GM21423 (cell line): ENCODE measurements at regions not wholly inside any gene's neighbourhood (a gene's known extent, or its start where the extent isn't known, plus 50 kb on each side); places are given as distances from the start of the nearest gene placed in this dataset.

Experiments
- ATAC-seq: cut with Tn5 transposase; IDR thresholded peaks from one replicate; pipeline ENCODE4 v1.9.1; 2021; ENCODE audit warnings: mild to moderate bottlenecking, moderate library complexity; ENCODE audit not compliant: unreplicated experiment

DNA sequence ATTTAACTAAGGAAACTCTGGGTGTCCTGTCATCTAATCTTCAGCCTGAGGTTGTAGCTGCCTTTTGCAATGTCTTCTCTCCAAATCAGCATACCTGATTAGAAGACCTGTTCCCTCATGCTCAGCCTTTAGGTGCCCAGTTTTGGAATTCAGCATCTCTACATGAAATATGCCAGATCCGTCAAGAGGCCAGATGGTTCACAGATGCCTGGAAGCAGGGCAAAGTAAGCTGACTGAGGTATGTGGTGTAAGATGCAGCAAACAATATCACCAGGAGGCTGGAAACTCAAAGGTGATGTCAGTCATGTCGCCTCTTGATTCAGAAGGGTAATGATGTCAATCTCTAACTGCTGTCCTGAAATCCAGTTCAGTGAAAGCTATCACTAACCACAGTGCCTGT, 324.4 kb downstream of the PRELID2 start:
- no peak for ATAC-seq

DNA sequence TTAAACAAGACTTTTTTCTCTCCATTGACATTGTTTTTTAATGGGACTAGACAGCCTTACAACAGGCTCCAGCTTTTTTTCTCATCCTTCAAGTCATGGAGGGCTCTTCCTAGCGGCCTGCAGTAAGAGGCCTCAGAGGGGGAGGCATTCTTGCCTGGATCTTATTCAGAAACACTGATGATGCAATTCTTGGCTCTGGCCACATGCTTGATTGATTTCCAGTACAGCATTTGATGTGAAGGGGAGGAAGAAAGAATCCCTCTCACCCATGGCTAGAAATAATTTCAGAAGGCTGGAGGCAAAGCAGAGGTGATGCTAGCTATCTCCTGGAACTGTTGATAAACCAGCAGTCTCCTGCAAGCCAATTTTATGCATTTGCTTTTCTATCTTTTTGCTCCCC, 324.8 kb downstream of the PRELID2 start:
- no peak for ATAC-seq

- no peak for ATAC-seq
Measured at GRCh38 chr5:145509336-145510136, 325.6 kb downstream of the PRELID2 start.

DNA sequence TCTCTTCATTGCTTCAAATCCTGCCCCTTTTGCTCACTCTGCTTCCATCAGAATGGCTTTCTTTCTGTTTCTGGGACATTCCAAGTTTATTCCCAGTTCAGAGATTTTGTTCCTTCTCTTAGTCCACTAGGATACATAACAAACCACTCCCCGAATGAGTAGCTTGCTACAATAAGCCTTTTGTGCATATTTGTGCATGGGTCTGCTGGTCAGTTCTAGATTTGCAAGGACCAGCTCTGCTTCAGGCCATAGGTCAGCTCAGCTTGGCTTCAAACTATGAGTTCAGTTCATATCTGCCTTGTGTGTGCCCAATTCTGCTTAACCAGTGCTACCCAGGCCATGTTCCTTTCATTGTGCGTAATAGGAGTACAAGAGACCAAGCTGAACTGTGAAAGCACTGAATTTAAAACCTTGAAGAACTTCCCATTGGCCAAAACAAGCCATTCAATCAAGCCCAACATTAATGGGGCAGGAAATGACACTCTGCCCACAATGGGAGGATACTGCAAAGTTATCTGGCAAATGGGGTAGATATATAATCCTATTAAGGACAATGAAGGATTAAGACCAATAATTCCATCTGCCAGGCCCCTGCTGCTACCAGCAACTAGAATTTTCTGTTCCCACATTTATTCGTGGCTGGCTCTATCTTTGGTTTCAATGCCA, 328.8 kb downstream of the PRELID2 start:
- ATAC-seq = no peak

- ATAC-seq = no peak
Measured at GRCh38 chr5:145502906-145503305, 332.2 kb downstream of the PRELID2 start.

DNA sequence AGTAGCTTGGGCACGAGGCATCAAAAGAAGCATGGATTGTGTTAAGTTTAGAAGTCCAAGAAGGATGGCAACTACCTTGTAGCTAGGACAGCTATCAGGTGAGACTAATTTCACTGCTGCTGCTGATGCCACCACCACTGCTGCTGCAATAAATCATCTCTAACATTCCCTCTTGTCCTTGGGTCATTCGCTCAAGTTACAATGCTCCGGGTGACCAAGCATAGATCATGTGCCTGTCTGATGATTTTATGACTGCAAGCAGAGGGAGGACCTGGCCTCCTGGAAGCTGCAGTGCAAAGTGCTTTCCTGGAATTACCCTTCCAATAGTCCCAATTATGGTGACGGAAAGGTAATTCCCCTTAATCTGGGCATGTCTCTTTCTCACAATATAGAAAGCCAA, 334.4 kb downstream of the PRELID2 start:
- no peak for ATAC-seq

DNA sequence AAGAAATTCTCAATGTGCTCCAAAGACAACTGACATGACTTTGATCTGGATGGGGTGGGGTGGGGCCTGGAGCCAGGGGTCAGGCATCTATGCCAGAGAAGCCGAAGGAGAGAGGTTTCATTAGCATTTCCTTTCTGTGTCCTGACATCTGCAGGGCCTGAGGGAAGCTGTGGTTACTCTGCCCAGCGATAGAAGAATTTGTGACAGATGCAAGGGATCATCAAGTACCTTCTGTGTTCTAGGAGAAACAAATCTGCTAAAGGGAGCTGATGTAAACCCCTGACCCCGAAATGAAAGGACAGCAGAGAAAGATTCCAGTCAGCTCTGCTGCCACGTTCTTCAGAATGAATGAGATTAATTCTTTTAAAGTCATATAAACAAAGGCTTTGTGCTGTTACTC, 335.7 kb downstream of the PRELID2 start:
- ATAC-seq = no peak

DNA sequence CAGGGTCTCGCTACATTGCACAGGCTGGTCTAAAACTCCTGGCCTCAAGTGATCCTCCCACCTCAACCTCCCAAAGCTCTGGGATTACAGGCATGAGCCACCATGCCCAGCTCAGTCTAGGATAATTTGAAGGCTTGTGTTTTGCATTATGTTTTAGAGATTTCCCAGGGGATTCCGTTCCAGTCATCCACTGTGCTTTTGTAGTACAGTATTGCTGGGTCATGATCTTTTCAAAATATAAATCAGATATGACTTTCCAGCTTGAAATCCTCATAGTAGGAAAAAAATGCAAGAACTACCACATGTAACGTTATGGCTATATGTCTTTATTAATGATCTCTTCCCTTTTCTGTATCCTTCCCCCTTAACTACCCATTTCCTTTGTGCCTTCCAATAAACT, 338.1 kb downstream of the PRELID2 start:
- no peak for ATAC-seq

DNA sequence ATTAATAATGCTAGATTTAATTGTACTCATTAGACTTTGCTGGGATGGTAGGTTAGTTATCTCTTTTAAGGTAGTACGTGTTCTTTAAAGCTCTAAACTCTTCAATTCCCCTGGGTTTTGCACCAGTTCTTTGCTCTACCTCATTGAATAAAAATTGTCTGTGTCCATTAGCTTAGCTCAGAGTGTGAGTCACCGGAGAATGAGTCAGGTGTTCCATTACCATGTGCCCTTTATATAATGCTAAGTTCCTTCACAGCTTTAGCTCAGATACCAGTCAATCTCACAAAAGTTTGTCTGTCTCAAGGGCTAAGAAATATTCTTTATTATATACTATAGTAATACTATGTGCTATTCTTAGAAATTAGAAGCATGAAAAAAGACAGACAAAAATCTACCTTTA, 339.4 kb downstream of the PRELID2 start:
- ATAC-seq = no peak

- ATAC-seq = no peak
Measured at GRCh38 chr5:145495196-145495595, 339.9 kb downstream of the PRELID2 start.

GRCh38 chr5:145493435-145493834, 341.7 kb downstream of the PRELID2 start:
- ATAC-seq = no peak

- ATAC-seq = no peak
Measured at GRCh38 chr5:145489516-145489915, 345.6 kb downstream of the PRELID2 start.

DNA sequence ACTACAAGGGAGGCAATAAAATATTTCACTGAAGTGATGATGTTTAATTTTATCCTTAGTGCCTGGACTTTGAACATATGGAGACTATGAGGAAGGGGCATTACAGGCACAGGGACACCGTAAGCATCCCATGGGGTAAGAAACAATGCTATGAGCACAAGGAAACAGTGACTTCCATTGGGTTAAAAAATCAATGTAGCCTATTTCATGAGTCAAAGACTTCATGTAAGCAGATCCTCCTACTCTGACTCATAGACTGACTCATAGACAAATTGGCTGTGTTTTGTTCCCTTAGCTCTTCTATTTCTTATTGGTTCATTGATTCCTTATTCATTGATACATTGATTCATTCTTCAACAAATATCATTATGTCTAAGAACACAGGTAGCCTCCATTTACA, 351.0 kb downstream of the PRELID2 start:
- ATAC-seq = no peak

GRCh38 chr5:145483212-145483611, 351.9 kb downstream of the PRELID2 start:
- no peak for ATAC-seq

DNA sequence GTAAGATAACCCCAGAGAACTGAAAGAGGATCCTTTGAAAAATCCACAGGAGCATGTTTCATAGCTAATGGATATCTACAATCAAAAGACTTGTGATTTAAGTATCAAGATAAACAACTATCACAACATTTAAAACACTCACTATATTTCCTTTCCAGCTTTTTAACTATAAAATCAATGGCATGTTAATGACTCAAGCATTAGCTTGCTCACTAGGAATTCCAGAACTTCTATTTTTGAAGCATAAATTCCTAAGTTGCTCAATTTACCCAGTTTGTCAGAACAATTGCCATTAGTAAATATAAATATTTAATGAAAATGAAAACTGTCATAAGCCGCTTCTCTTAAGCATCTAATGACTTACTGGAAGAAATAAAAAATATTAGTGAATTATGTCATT, 355.3 kb downstream of the PRELID2 start:
- ATAC-seq = no peak

GRCh38 chr5:145479271-145479670, 355.9 kb downstream of the PRELID2 start:
- no peak for ATAC-seq

DNA sequence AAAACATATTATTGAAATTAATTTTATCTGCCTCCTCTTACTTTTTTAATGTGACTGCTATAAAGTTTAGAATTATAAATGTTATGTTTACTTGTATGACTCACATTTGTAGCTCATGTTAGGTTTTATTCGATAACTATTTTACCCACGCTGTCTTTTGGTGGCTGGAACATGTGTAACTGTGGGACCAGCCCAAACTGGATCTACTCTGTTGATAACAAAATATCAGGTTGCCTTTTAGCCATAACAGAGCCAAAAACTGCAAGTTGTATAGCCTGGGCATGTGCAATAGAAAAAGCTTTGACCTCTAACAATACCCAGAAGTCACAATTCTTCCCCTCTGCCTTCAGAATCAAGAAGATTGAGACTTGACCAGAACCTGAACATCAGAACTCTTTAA, 356.5 kb downstream of the PRELID2 start:
- ATAC-seq = no peak

GRCh38 chr5:145473042-145473642, 362.0 kb downstream of the PRELID2 start:
- no peak for ATAC-seq

DNA sequence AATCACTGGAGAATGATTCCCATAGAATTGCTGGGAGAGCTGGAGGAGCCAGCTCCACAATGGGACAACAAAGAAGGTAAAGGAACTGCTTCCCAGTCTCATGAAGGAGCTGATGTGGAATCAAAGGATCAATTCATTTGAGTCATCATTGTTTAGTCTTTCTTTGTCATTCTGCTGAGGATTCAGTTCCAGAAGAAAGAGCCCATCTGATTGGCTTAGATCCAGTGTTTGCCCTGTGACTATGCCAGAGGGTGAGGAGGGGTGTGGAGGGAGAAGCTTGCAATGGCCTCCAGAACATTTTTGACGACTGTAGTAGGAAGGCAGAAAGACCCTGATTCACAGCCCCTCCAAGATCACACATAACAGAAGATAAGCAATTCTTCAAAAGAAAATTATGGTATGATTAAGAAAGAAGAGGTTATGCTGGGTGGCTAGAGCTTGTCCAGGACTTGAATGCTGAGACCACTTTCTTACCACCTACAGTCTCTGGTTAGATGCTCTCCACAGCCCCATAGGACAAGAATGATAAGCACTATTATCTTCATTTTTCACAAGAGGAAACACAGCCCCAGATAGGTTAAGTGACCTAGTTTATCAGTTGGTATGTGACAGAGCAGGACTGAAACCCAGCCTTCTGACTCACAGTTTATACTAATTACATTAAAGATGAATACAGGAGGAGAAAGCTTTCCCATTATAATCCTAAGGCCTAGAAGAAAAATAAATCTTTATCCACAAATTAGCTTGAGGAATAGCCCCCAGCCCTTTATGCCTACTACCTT, 363.1 kb downstream of the PRELID2 start:
- no peak for ATAC-seq

- ATAC-seq = no peak
Measured at GRCh38 chr5:145471026-145471425, 364.1 kb downstream of the PRELID2 start.

- ATAC-seq = no peak
Measured at GRCh38 chr5:145470396-145470979, 364.7 kb downstream of the PRELID2 start.
